Urothelium cell line (cell line): ENCODE measurements at regions not wholly inside any gene's neighbourhood (a gene's known extent, or its start where the extent isn't known, plus 50 kb on each side); places are given as distances from the start of the nearest gene placed in this dataset.
"Not testable (repeated sequence)": the region's sequence is repeated elsewhere in the genome, so short reads cannot be mapped to it uniquely, and the experiment has no call there.

ENCODE experiments used
- DNase-seq: peaks from one replicate; pipeline ENCODE4 v3.0.0; 2011; ENCODE audit warnings: low spot score, mixed read lengths
- FAIRE-seq: peaks from 2 replicates; lab custom pipeline; 2011; peaks lifted over from hg19 to GRCh38; lab: Jason Lieb, UNC

- FAIRE-seq = no peak
- no peak for DNase-seq
Measured at GRCh38 chr1:56285554-56286402, 293.6 kb downstream of the PLPP3 start.

DNA sequence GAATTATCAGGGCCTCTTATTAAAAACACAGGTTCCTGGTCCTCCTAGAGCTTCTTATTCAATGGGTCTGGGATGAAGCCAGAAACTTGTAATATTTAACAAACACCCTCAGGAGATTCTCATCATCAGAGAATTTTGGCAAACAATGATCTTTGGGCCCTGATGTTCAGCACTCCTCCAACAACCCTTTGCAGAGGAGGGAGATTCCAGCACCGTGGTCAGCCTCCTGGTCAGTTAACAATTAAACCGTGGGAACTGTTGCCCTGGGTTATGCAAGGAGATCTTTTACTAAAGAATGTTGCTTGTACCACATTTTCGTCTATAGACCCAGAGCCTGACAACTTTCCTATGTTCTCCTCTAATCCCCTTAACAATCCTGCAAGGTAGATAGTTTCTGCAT is 294.4 kb downstream of the PLPP3 start:
- FAIRE-seq (no peak), DNase-seq (no peak)

DNA sequence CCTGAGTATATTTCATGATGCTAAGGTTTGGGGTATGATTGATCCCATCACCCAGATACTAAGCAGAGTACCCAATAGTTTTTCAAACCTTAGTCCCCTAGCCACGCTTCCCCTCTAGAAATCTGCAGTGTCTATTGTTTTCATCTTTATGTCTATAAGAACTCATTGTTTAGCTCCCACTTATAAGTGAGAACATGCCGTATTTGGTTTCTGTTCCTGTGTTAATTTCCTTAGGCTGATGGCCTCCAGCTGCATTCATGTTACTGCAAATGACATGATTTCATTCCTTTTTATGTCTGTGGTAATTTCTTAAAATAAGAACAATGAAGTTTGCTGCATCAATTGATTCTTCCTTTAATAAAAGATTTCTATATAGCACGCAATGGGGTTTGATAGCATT is 301.3 kb downstream of the PLPP3 start:
- DNase-seq = no peak
- FAIRE-seq = no peak

- DNase-seq (no peak), FAIRE-seq (no peak)
Measured at GRCh38 chr1:56268519-56269140, 310.7 kb downstream of the PLPP3 start.

- no peak for DNase-seq
- FAIRE-seq = no peak
Measured at GRCh38 chr1:56267611-56268010, 311.8 kb downstream of the PLPP3 start.

GRCh38 chr1:56266359-56266758 is 313.0 kb downstream of the PLPP3 start:
- no peak for FAIRE-seq

GRCh38 chr1:56265216-56265615 is 314.1 kb downstream of the PLPP3 start:
- FAIRE-seq (no peak), DNase-seq (no peak)

More at GRCh38 chr1:56266359-56266758, 313.0 kb downstream of the PLPP3 start:
- no peak for DNase-seq

DNA sequence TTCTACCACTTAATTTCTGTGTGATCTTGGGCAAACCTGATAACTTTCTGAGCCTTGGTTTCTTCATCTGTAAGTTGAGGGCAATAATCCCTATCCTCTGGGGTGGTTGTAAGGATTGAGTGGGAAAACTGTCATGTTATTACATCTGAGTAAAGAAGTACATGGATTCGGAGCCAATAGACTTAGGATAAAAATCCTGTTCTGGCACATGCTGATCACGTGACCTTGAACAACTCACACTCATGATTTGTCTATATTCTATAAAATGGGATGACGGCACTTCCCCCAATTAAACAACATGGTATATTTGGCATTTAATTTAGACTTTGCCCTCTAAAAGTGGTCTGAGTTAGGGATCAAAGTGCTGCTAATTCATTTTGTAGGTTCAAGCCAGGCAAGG is 315.5 kb downstream of the PLPP3 start:
- FAIRE-seq (no peak), DNase-seq (no peak)

GRCh38 chr1:56258371-56258770 is 321.0 kb downstream of the PLPP3 start:
- DNase-seq (no peak), FAIRE-seq (no peak)

GRCh38 chr1:56257726-56258125 is 321.6 kb downstream of the PLPP3 start:
- FAIRE-seq = no peak
- no peak for DNase-seq

DNA sequence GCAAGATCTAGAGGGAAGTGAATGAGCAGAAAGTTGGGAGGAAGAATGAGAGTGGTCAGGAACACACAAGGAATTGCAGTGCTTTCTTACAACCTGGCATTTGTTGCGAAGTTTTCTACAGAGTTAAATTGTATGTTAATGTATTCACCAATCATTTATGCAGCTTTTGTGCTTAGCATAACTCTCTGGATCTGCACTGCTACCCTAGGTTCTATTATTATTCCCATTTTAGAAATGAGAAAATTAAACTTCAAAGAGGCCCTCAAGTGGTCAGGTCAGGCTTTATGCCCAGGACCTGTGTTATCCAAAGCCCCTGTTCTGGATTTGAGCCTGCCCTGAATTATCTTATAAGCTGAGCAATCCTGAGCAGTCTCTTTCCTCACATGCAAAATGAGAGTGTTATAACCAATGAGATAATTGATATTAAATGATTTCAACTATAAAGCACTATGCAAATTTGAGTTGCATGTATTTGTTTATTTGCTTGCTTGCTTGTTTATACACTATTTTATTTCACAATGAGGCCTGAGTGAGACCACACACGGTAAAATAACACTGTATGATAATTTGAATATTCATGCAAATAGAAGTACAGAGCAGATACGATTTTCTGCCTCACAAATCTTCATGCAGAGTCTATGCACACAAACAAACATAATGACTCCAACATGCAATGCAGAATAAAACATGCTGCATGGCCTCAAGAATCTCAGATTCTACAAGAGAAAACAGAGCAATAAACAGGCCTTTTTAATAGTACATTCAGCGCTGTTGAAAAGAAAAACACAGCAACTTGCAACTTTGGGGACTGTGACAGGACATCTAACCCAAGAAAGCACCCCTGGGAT is 323.0 kb downstream of the PLPP3 start:
- DNase-seq (no peak), FAIRE-seq (no peak)

DNA sequence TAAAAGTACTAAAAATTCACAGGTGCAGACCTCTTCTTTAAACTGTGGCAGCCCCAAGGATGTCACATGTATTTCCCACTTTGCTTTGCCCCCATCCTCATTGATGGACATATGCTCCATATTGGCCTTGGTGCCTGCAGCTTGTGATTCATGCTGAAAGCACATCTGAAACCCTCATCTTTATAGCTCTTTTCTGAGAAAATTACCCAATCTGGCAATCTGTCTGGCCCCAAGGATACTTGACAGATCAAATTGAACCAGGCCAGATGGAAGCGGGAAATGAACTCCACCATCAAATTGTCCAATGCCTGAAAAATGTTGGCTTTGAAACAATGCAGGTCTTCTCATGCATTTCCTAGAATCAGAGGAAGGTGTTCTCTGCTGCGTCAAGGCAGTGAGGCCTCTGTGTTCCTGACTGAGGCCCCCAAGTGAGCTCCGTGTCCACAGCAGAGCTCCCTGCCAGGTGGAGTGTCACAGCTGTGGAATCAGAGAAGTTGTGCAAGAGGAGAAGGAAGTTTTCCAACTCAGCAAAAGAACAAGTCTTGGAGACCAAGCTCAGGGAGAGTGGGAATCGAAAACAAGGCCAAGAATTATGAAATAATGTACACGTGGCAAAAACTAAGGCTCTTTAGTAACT is 323.7 kb downstream of the PLPP3 start:
- no peak for DNase-seq
- FAIRE-seq = no peak

- no peak for FAIRE-seq
Measured at GRCh38 chr1:56254130-56254529, 325.2 kb downstream of the PLPP3 start.

GRCh38 chr1:56250809-56251208 is 328.6 kb downstream of the PLPP3 start:
- DNase-seq (no peak), FAIRE-seq (no peak)

More at GRCh38 chr1:56254130-56254529, 325.2 kb downstream of the PLPP3 start:
- no peak for DNase-seq

DNA sequence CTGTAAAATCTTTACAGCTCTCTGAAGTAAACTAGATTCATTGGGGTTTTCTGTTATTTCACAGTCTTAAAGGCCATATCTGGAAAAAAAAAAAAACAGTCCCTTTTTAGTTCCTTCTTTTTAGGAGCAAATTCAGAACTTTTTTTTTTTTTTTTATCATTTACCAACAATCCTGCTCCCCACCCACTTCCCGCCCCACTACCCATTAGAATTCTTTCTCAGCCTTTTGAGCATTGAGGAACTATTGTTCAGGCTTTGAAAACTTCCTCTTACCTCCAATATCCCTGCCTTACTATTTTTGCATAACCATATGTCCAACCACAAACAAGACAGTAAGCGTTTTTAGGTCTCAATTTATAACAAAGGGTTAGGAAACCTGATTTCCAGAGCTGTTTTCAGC is 330.1 kb downstream of the PLPP3 start:
- DNase-seq (no peak), FAIRE-seq (no peak)

DNA sequence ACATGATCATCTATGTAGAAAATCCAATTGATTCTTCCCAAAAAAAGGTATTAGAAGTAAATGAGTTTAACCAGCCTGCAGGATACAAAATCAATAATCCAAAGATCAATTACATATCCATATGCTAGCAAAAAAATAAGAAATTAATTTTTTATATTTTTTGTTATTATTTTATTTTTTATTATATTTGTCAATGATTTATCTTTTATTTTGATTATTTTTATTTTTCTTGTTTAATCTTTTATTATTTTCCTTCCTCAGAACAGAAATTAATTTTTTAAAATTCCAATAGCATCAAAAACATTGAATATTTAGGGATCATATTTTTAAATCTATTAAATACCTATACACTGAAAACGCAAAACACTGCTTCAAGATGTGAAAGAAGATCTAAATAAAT is 331.2 kb downstream of the PLPP3 start:
- FAIRE-seq (no peak), DNase-seq (no peak)

DNA sequence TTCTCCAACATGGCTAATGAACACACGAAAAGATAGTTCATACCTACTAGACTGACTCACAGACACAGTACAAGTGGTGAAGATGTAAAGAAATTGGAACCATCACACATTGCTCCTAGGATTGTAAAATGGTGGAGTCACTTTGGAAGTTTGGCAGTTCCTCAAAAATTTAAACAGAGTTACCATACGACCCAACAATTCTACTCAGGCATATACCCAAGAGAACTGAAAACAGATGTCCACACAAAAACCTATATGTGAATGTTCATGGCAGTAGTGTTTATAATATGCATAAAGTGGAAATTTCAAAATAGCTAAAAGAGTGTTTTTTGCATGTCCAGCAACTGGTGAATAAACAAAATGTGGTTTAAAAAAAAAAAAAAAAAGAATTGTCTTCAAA is 332.6 kb downstream of the PLPP3 start:
- FAIRE-seq, DNase-seq: not testable (repeated sequence)

DNA sequence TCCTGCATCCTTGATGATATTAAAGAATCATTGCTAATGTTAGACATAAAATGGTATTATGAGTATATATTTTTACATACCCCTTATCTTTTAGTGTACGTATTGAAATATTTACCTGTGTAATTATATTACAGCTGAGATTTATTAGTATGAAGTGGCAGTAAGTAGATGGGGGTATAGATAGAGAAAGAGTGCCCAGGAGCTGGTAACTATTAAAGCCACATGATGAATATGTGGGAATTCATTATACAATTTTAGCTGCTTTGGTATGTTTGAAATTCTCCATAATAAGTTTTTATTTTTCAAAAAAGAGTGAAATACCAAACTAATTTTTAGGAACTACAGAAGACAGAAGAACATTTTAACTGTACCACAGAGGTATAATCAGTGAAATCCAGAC is 339.0 kb downstream of the PLPP3 start:
- no peak for FAIRE-seq
- DNase-seq = no peak

- FAIRE-seq (no peak), DNase-seq (no peak)
Measured at GRCh38 chr1:56237491-56238064, 341.8 kb downstream of the PLPP3 start.

- no peak for FAIRE-seq
- no peak for DNase-seq
Measured at GRCh38 chr1:56236688-56237087, 342.7 kb downstream of the PLPP3 start.
